ENCODE measurements at regions not wholly inside any gene's neighbourhood (a gene's known extent, or its start where the extent isn't known, plus 50 kb on each side); places are given as distances from the start of the nearest gene placed in this dataset.

DNA sequence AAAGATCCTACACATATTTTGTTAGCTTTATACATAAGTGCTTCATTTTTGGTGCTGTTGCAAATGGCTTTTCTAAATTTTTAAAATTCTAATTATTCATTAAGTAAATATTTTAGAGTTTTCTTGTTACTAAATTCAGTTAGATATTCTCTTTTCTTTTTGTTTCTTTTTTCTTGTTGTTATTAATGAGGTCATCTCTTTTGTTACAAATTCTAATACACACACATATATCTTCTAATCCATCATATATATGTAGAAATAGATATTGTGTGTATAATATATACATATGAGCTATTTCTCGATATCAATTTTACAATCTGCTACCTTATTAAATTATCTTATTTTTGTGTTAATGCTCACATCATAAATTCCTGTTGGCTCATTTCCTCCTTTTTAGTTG lies 255.9 kb downstream of the GALR1 start:
- no peak for TF ChIP-seq CTCF (IDR thresholded peaks at IDR 0.05; ENCODE audit: borderline replicate concordance, insufficient read depth, low read depth, low read length)
- H3K4me3 ChIP-seq (ENCODE audit: low read depth, low read length): no peak overlapping the region

GRCh38 chr18:77512152-77512551 lies 262.5 kb downstream of the GALR1 start:
- no peak for TF ChIP-seq CTCF (IDR thresholded peaks at IDR 0.05; ENCODE audit: borderline replicate concordance, insufficient read depth, low read depth, low read length)
- H3K4me3 ChIP-seq (ENCODE audit: low read depth, low read length): no peak overlapping the region

DNA sequence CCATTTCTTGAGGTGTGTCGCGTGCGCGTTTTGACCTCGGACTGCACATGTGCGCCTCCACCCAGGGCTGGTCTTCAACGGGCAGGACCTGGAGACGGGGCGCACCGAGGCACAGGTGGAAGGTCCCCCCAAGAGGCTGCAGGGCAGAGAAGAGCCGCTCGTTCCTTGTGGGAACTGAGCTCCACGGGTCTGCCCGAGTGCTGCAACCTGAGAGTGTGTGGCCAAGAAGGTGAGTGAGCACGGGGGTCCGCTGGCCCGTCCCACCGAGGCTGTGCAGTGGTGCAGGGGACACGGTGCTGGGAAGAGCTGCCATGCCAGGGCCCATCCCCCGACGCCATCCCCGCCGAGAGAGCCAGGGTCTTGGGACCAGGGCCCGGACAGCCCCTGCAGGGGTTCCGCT lies 268.3 kb downstream of the GALR1 start:
- H3K4me3 ChIP-seq (ENCODE audit: low read depth, low read length): no peak overlapping the region
- TF ChIP-seq CTCF (IDR thresholded peaks at IDR 0.05; ENCODE audit: borderline replicate concordance, insufficient read depth, low read depth, low read length): no peak

DNA sequence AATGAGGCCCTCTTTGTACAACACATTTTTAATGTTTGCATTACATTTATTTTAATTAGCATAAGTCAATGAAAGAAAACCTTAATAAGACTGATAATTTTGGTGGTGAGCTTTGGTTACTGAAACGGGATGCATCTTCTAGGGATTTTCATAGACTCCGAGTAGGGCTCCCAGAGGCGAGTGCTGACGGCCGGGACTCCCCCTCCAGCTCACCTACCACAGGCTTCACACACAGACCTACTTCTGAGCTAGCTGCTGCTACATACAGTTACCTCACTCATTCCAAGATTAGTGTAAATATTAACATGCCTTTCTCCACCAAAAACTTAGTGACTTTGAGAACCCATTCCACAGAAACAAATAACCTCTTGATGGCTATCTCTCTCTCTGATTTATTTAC lies 271.1 kb downstream of the GALR1 start:
- no peak overlapping the region for H3K4me3 ChIP-seq (ENCODE audit: low read depth, low read length)
- TF ChIP-seq CTCF (IDR thresholded peaks at IDR 0.05; ENCODE audit: borderline replicate concordance, insufficient read depth, low read depth, low read length): no peak

GRCh38 chr18:77522051-77522675 lies 272.5 kb downstream of the GALR1 start:
- no peak for TF ChIP-seq CTCF (IDR thresholded peaks at IDR 0.05; ENCODE audit: borderline replicate concordance, insufficient read depth, low read depth, low read length)
- H3K4me3 ChIP-seq (ENCODE audit: low read depth, low read length): no peak overlapping the region

GRCh38 chr18:77524909-77525308 lies 275.3 kb downstream of the GALR1 start:
- no peak for TF ChIP-seq CTCF (IDR thresholded peaks at IDR 0.05; ENCODE audit: borderline replicate concordance, insufficient read depth, low read depth, low read length)
- H3K4me3 ChIP-seq (ENCODE audit: low read depth, low read length): no peak overlapping the region

- no peak for TF ChIP-seq CTCF (IDR thresholded peaks at IDR 0.05; ENCODE audit: borderline replicate concordance, insufficient read depth, low read depth, low read length)
- no peak overlapping the region for H3K4me3 ChIP-seq (ENCODE audit: low read depth, low read length)
Observed at GRCh38 chr18:77526962-77527361, 277.3 kb downstream of the GALR1 start.
